Islet precursor cell (in vitro differentiated cells): ENCODE measurements at regions not wholly inside any gene's neighbourhood (a gene's known extent, or its start where the extent isn't known, plus 50 kb on each side); places are given as distances from the start of the nearest gene placed in this dataset.
"Not testable (repeated sequence)": the region's sequence is repeated elsewhere in the genome, so short reads cannot be mapped to it uniquely, and the experiment has no call there.

ENCODE experiments used
- DNase-seq: peaks from one replicate; pipeline ENCODE4 v3.0.0-alpha.2; 2018

GRCh38 chr6:85005494-85005893, 241.1 kb upstream of the TBX18 start:
- DNase-seq: no peak

DNA sequence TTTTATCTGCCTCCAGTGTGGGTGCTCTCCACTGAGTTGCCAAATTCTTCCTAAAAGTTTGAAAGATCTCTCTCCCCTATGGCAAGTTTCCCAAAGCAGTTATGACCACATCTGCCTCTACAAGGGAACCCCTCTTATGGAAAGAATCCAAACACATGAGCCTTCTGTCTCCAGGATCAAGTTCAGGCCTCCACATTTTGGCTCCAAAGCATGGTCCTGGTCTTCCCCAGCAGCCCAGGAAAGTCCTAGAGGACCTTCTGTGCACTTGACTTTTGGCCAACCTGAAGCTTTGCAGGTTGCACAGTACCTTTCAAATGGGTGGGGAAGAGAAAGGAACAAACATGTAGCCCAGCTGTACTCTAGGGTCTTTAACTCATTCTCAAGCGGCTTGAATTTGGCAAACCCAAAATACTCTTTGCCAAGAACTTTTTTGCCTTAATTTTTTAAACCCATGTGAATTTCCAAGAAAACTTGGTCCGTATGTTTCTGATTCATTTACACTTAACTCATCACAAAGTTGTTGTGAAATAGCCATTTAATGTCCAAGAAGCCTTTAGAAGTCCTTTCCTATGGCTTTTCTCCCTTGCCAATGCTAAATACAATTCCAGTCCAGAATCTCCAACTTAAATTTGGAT, 240.1 kb upstream of the TBX18 start:
- DNase-seq: no peak

DNA sequence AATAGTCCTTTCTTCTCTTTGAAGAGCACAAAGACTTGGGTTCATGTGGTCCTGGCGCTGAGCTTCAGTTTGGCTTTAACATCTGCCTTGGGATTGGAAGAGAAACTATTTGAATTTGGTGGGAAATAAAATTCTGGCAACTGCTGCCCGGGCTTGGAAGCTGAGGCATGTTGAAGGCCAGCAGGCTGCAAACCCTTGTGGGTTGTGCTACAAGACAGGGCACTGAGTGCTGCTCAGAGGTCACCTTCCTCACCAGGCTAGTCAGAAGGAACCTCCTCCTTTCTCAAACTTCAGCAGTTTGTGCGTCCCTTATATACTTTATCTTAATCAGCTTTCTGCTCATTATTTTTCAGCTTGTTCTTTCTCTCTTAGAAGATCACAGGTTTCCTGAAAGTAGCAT, 238.4 kb upstream of the TBX18 start:
- DNase-seq: no peak

DNA sequence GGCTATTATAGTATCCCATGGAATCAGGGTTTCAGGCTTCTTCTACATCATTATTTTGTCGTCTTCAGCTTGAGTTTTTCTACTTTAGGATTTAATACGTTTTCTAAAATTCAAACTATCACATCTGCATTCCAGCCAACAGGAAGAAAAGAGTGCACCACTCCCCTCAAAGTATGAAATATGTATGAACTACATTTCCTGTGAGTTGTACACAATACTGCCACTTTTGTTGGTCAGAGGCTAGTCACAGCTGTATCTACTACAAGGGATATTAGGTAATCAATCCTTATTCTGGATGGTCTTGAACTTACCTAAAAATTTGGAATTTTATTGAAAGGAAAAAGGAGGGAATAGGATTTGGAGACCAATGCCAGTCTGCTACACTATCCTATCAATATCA, 235.6 kb upstream of the TBX18 start:
- no peak for DNase-seq

DNA sequence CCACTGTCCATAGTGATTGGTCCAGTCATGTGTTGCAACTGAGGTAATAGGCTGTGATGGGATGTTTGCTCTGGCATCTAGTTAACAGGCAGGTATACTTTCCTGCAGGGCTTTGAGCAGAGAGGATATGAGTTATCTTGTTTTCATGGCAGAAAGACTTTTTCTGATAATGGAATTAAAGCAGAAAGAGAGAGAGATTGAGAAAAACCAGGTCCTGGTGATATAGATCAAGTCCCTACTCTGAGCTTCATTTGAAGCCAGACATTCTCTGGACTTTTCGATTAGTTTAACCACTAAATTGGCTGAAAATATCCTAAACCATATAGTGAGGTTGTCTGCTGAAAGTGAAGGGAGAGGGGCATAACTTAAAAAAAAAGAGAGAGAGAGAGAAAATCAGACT, 233.8 kb upstream of the TBX18 start:
- no peak for DNase-seq

- not testable (repeated sequence) for DNase-seq
Measured at GRCh38 chr6:84988766-84989165, 224.4 kb upstream of the TBX18 start.

DNA sequence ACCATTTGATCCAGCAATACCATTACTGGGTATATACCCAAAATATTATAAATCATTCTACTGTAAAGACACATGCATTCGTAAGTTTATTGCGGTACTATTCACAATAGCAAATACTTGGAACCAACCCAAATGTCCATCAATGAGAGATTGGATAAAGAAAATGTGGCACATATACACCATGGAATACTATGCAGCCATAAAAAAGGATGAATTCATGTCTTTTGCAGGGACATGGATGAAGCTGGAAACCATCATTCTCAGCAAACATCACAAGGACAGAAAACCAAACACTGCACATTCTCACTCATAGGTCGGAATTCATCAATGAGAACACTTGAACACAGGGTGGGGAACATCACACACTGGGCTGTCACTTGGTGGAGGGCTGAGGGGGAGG, 221.1 kb upstream of the TBX18 start:
- DNase-seq: not testable (repeated sequence)

DNA sequence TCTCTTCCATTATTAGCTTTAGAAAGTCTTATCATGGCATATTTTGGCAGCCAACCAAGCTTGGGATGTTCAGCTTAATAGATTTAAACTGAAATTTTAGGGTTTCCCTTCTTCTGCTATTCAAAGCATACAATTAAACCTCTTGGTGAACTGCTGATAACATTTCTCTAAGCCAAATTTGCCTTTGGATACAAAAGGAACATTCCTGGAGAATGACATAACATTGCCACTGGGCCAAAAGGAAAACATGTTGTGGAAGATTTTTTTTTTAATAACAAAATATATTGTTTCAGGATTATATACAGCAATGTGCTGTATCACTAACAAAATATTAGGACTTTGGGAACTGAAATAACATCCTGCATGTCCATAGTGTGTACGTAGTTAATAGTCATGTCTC, 215.1 kb upstream of the TBX18 start:
- DNase-seq: no peak

DNA sequence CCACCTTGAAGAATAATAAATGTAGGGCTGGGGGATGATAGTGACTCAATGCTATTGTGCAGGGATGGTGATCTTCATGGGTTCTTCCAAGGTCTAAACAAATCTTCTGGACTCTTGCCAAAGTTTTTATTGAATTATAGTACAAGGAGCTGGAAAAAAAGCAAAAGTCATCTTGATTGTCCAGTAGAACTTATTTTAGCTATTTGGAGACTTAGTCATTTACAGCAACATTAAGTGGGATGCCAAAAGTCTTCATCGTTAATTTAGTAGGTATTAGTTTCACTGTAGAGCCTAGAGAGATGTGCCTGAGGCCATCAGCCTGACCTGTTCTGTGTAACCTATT, 212.9 kb upstream of the TBX18 start:
- no peak for DNase-seq

GRCh38 chr6:84976526-84977362, 212.3 kb upstream of the TBX18 start:
- no peak for DNase-seq

DNA sequence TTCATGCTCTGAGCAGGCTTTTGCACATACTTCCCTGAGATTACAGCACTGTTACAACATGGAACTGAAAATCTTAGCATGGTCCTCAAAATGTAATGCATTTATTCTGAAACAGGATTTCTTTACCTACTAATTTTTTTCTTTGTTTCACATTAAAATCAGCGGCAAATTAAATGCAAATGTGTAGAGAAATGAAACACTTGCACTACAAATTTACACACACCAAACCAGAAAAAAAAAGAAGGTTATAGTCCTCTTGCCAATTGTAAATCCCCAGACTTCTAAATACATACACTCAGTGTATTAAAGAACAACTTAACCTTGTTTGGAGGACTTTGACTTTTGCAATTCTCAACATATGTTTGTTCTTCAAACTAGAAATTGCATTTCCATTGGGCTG, 210.9 kb upstream of the TBX18 start:
- DNase-seq: no peak

GRCh38 chr6:84973606-84974005, 209.2 kb upstream of the TBX18 start:
- no peak for DNase-seq

DNA sequence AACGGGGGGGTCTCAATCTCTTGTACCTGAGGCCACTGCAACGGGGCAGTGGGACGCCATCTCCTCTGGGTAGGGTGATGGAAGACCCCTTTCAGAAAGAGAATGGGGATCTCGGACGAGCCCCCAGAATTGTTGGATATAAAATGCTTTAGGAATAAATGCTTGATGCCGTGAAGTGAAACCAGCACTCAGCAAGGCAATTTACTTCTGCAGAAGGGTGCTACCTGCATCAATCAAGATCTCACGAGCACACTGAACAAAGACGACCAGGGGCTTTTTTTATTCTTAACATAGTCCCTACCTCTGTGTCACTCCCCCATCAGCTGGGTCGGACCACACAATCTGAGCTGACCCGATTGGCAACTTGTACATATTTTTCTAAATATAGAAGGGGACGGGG, 203.6 kb upstream of the TBX18 start:
- DNase-seq: no peak

DNA sequence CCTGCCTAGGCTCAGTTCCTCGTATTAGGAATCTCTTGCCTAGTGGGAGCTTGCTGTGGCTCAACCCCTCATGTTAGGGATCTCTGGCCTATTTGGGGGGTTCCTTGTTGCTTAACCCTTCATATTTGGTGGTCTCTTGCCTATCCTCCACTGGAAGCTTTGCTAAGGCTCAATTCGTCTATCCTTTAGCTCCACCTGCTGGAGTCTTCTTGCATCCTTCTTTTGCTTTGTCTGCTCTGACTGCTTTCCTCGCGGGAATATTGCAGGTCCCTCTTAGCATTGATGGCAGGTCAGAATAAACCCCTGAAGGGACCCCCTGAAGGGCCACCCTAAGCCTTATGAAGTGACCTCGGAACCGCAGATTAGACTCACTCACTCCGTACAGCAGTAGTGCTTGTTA, 203.0 kb upstream of the TBX18 start:
- DNase-seq: peak; percentile 61

GRCh38 chr6:84953111-84953755, 188.8 kb upstream of the TBX18 start:
- no peak for DNase-seq

GRCh38 chr6:84944926-84945325, 180.5 kb upstream of the TBX18 start:
- not testable (repeated sequence) for DNase-seq

DNA sequence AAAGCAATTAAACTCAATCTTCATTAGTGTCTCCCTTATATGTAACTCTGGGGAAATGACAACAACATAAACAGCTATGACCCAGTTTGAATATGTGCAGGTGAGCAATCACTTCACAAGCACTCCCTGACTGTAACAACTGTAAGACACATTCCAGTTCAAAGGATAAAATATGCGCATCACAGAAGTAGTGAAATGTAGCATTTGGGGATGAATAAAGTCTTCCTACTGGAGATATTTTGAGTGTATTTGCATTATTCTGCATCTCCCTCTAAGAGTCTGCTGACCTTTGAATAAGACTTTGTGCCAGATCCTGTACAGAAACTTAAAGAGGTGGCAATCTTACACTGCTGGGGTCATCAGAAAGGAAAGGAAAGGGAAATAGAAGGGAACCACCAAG, 179.5 kb upstream of the TBX18 start:
- no peak for DNase-seq

DNA sequence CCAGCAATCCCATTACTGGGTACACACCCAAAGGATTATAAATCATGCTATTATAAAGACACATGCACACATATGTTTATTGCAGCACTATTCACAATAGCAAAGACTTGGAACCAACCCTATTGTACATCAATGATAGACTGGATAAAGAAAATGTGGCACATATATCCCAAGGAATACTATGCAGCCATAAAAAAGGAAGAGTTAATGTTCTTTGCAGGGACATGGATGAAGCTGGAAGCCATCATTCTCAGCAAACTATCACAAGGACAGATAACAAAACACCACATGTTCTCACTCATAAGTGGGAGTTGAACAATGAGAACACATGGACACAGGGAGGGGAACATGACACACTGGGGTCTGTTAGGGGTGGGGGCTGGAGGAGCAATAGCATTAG, 177.2 kb upstream of the TBX18 start:
- not testable (repeated sequence) for DNase-seq

- DNase-seq: no peak
Measured at GRCh38 chr6:84929212-84929611, 164.8 kb upstream of the TBX18 start.

GRCh38 chr6:84927551-84927950, 163.2 kb upstream of the TBX18 start:
- no peak for DNase-seq

DNA sequence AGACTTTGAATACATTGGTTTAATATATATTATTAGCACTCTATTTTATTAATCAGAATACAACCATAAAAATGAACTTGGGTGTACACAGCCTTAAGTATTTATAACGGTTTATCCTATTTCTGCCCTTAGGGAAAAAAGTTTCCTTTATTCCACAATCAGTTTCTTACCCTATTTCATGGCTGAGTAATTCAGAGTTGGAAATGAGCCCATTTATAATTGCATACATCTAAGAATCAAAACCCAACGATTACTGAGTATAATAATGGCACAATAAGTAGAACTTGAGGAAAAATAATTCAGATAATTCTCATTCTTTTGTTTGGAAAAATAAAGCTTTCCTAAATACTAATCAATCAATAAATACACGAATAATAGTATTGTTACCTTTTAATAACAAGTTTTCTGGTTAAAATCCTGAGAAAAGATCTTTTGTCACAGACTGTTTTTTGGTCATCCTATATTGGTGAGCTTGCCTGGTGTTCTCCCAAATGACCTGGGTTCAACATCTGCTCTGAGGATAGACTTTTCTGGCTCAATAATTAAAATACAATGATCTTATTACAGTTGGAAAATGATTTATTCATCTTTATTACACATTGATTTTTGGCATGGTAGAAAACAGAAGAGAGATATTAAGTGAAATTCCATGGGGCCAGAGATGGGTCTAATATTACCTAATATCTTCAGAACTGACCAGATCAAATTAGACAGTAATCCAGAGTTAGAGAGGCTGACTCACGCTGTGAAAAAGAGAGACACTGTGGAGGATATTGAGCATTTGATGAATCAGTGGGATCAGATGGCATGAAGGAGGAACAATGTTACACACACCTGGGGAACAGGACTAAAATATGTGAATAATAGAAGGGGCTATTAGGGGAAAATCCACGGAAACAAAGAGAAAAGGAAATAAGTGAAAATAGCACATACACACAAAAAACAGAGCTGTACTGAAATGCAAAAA, 162.1 kb upstream of the TBX18 start:
- DNase-seq: no peak

DNA sequence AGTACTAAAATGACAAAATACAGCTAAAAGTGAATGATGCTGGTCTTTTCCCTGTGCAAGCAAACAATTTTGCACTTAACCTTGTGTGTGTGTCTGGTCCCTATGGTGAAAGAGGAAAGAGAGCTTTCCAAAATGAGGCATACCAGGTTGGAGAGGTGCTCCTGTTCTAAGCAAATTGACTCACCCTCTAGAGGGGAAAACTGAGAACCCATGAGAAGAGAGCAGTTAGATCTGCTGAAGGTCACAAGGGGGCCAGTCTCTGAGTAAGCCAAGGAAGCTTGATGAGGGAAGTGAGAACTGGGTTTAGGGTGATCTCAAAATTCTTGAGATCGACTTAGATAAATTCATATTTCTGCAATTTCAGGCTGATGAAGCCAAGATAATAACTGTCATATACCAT, 157.5 kb upstream of the TBX18 start:
- no peak for DNase-seq

GRCh38 chr6:84920021-84920420, 155.6 kb upstream of the TBX18 start:
- DNase-seq: no peak
